ENCODE measurements at regions not wholly inside any gene's neighbourhood (a gene's known extent, or its start where the extent isn't known, plus 50 kb on each side); places are given as distances from the start of the nearest gene placed in this dataset.

GRCh38 chr1:238265866-238266265 lies 375.1 kb upstream of the ZP4 start:
- no peaks in the 10 kb centered on the region for H3K9me3 ChIP-seq
- ATAC-seq = no peak
- intact Hi-C loops (cut with DNase I) = no loop called here
- H3K27ac ChIP-seq = no peak overlapping the region
- no peaks in the 10 kb centered on the region for H3K27me3 ChIP-seq
- no peaks in the 10 kb centered on the region for H3K4me1 ChIP-seq
- DNase-seq = no peak
- no peak for TF ChIP-seq CTCF (IDR thresholded peaks at IDR 0.05)
- H3K4me3 ChIP-seq = no peak overlapping the region
- H3K36me3 ChIP-seq = no peaks in the 10 kb centered on the region

DNA sequence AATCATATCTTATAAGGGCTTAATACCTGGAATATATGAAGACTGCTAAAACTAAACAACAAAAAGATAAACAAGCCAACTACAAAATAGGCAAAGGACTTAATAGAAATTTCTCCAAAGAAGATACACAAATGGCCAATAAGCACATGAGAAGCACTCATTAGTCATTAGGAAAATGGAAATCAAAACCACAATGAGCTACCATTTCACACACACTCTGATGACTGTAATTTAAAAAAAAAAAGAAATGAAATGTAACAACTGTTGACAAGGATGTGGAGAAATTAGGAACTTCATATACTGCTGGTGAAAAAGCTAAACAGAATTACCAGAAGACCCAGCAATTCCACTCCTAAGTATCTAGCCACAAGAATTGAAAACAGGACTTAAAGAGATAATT lies 374.2 kb upstream of the ZP4 start:
- DNase-seq (no peak), ATAC-seq (no peak)
- intact Hi-C loops (cut with DNase I) = no loop called here
- no peak overlapping the region for H3K4me3 ChIP-seq
- H3K36me3 ChIP-seq = no peaks in the 10 kb centered on the region
- no peaks in the 10 kb centered on the region for H3K4me1 ChIP-seq
- H3K27ac ChIP-seq = no peak overlapping the region
- H3K9me3 ChIP-seq = no peaks in the 10 kb centered on the region
- H3K27me3 ChIP-seq = no peaks in the 10 kb centered on the region
- no peak for TF ChIP-seq CTCF (IDR thresholded peaks at IDR 0.05)

GRCh38 chr1:238258510-238258909 lies 367.8 kb upstream of the ZP4 start:
- Histone ChIP-seq H3K9me3 (no peaks in the 10 kb centered on the region), H3K27me3 (no peaks in the 10 kb centered on the region), H3K36me3 (no peaks in the 10 kb centered on the region), H3K4me1 (no peaks in the 10 kb centered on the region), H3K4me3 (no peak overlapping the region), H3K27ac (no peak overlapping the region)
- intact Hi-C loops (cut with DNase I) = no loop called here
- no peak for TF ChIP-seq CTCF (IDR thresholded peaks at IDR 0.05)
- DNase-seq (no peak), ATAC-seq (no peak)

- no peaks in the 10 kb centered on the region for H3K36me3 ChIP-seq
- H3K9me3 ChIP-seq = no peaks in the 10 kb centered on the region
- H3K4me1 ChIP-seq = no peaks in the 10 kb centered on the region
- no peak for TF ChIP-seq CTCF (IDR thresholded peaks at IDR 0.05)
- H3K27me3 ChIP-seq = no peaks in the 10 kb centered on the region
- no peak overlapping the region for H3K4me3 ChIP-seq
- DNase-seq (no peak), ATAC-seq (no peak)
- no peak overlapping the region for H3K27ac ChIP-seq
- intact Hi-C loops (cut with DNase I) = no loop called here
Measured at GRCh38 chr1:238257018-238257621, 366.4 kb upstream of the ZP4 start.

DNA sequence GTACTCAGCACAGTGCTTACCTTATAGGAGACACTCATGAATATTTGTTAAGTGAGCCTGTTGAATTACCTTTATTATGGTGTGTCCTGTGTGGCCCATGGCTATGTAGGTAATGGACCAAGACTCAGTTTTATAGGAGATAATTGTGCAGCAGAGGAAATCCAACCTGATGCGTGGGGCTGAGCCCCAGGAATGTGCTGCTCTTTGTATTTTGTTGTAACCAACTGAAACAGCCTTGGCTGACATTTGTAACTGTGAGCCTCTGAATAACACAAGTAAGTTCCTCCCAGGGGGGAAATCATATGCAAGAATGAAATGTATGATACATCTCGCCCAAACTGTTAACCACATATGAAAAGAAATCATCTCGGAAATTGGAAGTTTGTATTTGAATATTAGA lies 364.2 kb upstream of the ZP4 start:
- Histone ChIP-seq H3K9me3 (no peaks in the 10 kb centered on the region), H3K27ac (no peak overlapping the region), H3K36me3 (no peaks in the 10 kb centered on the region), H3K27me3 (no peaks in the 10 kb centered on the region), H3K4me3 (no peak overlapping the region), H3K4me1 (no peaks in the 10 kb centered on the region)
- ATAC-seq (no peak), DNase-seq (no peak)
- TF ChIP-seq CTCF (IDR thresholded peaks at IDR 0.05) = no peak
- intact Hi-C loops (cut with DNase I) = no loop called here
